ENCODE measurements at regions not wholly inside any gene's neighbourhood (a gene's known extent, or its start where the extent isn't known, plus 50 kb on each side); places are given as distances from the start of the nearest gene placed in this dataset.

DNA sequence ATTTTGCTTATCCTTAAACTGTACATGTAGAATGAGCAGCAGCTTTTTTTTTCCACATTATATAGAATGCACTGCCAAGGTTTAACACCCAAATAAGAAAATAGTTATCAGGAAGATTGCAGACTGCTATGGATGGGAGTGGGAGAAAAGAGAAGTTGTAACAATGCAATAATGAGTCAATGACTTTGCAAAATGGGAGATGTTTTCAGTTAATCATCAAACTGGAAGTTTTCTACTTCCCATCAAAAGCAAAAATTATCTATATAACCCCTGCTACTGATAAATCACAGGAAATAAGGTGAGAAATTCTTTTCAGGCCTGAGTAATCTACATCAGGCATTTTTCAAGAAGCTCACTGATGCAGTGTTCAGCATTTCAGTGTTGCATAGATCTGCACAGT is 309.1 kb downstream of the GXYLT1 start:
- H3K9me3 Mint-ChIP-seq, result peaks cover 4% of the 10 kb centered on the region
- no peak overlapping the region for H3K4me3 Mint-ChIP-seq
- H3K36me3 Mint-ChIP-seq, result no peaks in the 10 kb centered on the region
- TF ChIP-seq IRF2 (CRISPR knock-in tag; IDR thresholded peaks at IDR 0.05; ENCODE audit: borderline replicate concordance, low read depth) (no peak), CBFB (CRISPR knock-in tag; IDR thresholded peaks at IDR 0.05; ENCODE audit: low read depth) (no peak), CREB1 (CRISPR knock-in tag; IDR thresholded peaks at IDR 0.05) (no peak), ZNF671 (CRISPR knock-in tag; IDR thresholded peaks at IDR 0.05) (no peak), FOXJ3 (CRISPR knock-in tag; IDR thresholded peaks at IDR 0.05; ENCODE audit: borderline replicate concordance) (no peak), ZNF423 (CRISPR knock-in tag; IDR thresholded peaks at IDR 0.05) (no peak), NR3C1 (CRISPR knock-in tag; conservative IDR thresholded peaks at IDR 0.05; ENCODE audit: low read depth) (no peak)
- TF ChIP-seq, protein P1, sequence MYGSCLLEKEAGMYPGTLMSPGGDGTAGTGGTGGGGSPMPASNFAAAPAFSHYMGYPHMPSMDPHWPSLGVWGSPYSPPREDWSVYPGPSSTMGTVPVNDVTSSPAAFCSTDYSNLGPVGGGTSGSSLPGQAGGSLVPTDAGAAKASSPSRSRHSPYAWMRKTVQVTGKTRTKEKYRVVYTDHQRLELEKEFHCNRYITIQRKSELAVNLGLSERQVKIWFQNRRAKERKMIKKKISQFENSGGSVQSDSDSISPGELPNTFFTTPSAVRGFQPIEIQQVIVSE (CRISPR knock-in tag; IDR thresholded peaks at IDR 0.05; ENCODE audit: borderline replicate concordance), result no peak
- TF ChIP-seq, protein P2, sequence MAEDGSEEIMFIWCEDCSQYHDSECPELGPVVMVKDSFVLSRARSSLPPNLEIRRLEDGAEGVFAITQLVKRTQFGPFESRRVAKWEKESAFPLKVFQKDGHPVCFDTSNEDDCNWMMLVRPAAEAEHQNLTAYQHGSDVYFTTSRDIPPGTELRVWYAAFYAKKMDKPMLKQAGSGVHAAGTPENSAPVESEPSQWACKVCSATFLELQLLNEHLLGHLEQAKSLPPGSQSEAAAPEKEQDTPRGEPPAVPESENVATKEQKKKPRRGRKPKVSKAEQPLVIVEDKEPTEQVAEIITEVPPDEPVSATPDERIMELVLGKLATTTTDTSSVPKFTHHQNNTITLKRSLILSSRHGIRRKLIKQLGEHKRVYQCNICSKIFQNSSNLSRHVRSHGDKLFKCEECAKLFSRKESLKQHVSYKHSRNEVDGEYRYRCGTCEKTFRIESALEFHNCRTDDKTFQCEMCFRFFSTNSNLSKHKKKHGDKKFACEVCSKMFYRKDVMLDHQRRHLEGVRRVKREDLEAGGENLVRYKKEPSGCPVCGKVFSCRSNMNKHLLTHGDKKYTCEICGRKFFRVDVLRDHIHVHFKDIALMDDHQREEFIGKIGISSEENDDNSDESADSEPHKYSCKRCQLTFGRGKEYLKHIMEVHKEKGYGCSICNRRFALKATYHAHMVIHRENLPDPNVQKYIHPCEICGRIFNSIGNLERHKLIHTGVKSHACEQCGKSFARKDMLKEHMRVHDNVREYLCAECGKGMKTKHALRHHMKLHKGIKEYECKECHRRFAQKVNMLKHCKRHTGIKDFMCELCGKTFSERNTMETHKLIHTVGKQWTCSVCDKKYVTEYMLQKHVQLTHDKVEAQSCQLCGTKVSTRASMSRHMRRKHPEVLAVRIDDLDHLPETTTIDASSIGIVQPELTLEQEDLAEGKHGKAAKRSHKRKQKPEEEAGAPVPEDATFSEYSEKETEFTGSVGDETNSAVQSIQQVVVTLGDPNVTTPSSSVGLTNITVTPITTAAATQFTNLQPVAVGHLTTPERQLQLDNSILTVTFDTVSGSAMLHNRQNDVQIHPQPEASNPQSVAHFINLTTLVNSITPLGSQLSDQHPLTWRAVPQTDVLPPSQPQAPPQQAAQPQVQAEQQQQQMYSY (CRISPR knock-in tag; IDR thresholded peaks at IDR 0.05), result no peak
- TF ChIP-seq, protein P3, sequence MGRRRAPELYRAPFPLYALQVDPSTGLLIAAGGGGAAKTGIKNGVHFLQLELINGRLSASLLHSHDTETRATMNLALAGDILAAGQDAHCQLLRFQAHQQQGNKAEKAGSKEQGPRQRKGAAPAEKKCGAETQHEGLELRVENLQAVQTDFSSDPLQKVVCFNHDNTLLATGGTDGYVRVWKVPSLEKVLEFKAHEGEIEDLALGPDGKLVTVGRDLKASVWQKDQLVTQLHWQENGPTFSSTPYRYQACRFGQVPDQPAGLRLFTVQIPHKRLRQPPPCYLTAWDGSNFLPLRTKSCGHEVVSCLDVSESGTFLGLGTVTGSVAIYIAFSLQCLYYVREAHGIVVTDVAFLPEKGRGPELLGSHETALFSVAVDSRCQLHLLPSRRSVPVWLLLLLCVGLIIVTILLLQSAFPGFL (CRISPR knock-in tag; IDR thresholded peaks at IDR 0.05; ENCODE audit: borderline replicate concordance), result no peak
- TF ChIP-seq, protein P4, sequence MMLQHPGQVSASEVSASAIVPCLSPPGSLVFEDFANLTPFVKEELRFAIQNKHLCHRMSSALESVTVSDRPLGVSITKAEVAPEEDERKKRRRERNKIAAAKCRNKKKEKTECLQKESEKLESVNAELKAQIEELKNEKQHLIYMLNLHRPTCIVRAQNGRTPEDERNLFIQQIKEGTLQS (CRISPR knock-in tag; conservative IDR thresholded peaks at IDR 0.05), result no peak
- TF ChIP-seq, protein P5, sequence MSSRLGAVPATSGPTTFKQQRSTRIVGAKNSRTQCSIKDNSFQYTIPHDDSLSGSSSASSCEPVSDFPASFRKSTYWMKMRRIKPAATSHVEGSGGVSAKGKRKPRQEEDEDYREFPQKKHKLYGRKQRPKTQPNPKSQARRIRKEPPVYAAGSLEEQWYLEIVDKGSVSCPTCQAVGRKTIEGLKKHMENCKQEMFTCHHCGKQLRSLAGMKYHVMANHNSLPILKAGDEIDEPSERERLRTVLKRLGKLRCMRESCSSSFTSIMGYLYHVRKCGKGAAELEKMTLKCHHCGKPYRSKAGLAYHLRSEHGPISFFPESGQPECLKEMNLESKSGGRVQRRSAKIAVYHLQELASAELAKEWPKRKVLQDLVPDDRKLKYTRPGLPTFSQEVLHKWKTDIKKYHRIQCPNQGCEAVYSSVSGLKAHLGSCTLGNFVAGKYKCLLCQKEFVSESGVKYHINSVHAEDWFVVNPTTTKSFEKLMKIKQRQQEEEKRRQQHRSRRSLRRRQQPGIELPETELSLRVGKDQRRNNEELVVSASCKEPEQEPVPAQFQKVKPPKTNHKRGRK (CRISPR knock-in tag; IDR thresholded peaks at IDR 0.05; ENCODE audit: borderline replicate concordance), result no peak
- H3K27ac Mint-ChIP-seq, result no peak overlapping the region
- H3K27me3 Mint-ChIP-seq (ENCODE audit: low read depth), result no peaks in the 10 kb centered on the region
- DNase-seq (ENCODE audit: low spot score) (no peak), ATAC-seq (no peak)
- CTCF ChIA-PET, result no interaction called here
- POLR2A ChIA-PET, result no interaction called here
- H3K4me1 Mint-ChIP-seq, result no peaks in the 10 kb centered on the region

DNA sequence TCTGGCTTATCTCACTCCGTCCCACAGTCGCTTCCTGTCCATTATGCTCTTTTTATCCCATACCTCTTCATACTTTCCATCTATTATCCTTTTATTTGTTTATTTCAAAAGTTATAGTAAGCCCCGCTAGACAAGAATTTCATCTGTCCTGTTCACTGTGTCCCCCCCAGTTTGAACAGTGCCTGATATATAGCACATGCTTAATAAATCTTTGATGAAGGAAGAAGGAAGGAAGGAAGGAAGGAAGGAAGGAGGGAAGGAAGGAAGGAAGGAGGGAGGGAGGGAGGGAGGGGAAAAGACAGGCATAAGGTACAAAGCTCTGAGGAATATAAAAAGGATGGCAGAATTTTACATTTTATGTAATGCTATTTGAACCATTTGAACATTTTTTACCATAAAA is 324.7 kb downstream of the GXYLT1 start:
- ATAC-seq, result no peak
- Mint-ChIP-seq H3K4me1 (no peaks in the 10 kb centered on the region), H3K9me3 (peaks cover 3% of the 10 kb centered on the region; the same call in 1 of the 2 replicates), H3K36me3 (no peaks in the 10 kb centered on the region), H3K27me3 (ENCODE audit: low read depth) (no peaks in the 10 kb centered on the region), H3K4me3 (no peak overlapping the region), H3K27ac (no peak overlapping the region)
- no peak for DNase-seq (ENCODE audit: low spot score)
- CTCF ChIA-PET, result no interaction called here
- POLR2A ChIA-PET, result no interaction called here
- no peak for TF ChIP-seq NR2C2 (CRISPR knock-in tag; IDR thresholded peaks at IDR 0.05)
- TF ChIP-seq PRRX2 (CRISPR knock-in tag; IDR thresholded peaks at IDR 0.05), result no peak
- TF ChIP-seq, protein P6, sequence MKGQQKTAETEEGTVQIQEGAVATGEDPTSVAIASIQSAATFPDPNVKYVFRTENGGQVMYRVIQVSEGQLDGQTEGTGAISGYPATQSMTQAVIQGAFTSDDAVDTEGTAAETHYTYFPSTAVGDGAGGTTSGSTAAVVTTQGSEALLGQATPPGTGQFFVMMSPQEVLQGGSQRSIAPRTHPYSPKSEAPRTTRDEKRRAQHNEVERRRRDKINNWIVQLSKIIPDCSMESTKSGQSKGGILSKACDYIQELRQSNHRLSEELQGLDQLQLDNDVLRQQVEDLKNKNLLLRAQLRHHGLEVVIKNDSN (CRISPR knock-in tag; IDR thresholded peaks at IDR 0.05), result no peak
- TF ChIP-seq, protein P2 (CRISPR knock-in tag; IDR thresholded peaks at IDR 0.05), result no peak
- TF ChIP-seq HMGA2 (CRISPR knock-in tag; IDR thresholded peaks at IDR 0.05), result no peak
- TF ChIP-seq ZNF232 (CRISPR knock-in tag; IDR thresholded peaks at IDR 0.05), result no peak
- TF ChIP-seq TCF7 (CRISPR knock-in tag; IDR thresholded peaks at IDR 0.05; ENCODE audit: low read depth), result no peak
- TF ChIP-seq, protein P7, sequence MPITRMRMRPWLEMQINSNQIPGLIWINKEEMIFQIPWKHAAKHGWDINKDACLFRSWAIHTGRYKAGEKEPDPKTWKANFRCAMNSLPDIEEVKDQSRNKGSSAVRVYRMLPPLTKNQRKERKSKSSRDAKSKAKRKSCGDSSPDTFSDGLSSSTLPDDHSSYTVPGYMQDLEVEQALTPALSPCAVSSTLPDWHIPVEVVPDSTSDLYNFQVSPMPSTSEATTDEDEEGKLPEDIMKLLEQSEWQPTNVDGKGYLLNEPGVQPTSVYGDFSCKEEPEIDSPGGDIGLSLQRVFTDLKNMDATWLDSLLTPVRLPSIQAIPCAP (CRISPR knock-in tag; IDR thresholded peaks at IDR 0.05), result no peak
- no peak for TF ChIP-seq RELA (CRISPR knock-in tag; IDR thresholded peaks at IDR 0.05; ENCODE audit: borderline replicate concordance)
- TF ChIP-seq ETV6 (CRISPR knock-in tag; IDR thresholded peaks at IDR 0.05), result no peak
- no peak for TF ChIP-seq GRHL2 (CRISPR knock-in tag; IDR thresholded peaks at IDR 0.05; ENCODE audit: insufficient replicate concordance, severe bottlenecking)
- TF ChIP-seq NR1H2 (CRISPR knock-in tag; IDR thresholded peaks at IDR 0.05), result no peak
- TF ChIP-seq TP53 (CRISPR knock-in tag; IDR thresholded peaks at IDR 0.05), result no peak
- no peak for TF ChIP-seq FOXJ3 (CRISPR knock-in tag; IDR thresholded peaks at IDR 0.05; ENCODE audit: borderline replicate concordance)

Data from WTC11 (cell line).